Midbrain (tissue), 1 donor: ENCODE measurements at regions not wholly inside any gene's neighbourhood (a gene's known extent, or its start where the extent isn't known, plus 50 kb on each side); places are given as distances from the start of the nearest gene placed in this dataset.

Source experiments
- DNase-seq: peaks from one replicate; lab custom pipeline; 2025; lab: John Stamatoyannopoulos, UW

GRCh38 chr6:66940003-66940402, 1233.0 kb upstream of the EYS start:
- DNase-seq, result no peak

GRCh38 chr6:66937180-66937579, 1230.2 kb upstream of the EYS start:
- no peak for DNase-seq

GRCh38 chr6:66935612-66936011, 1228.6 kb upstream of the EYS start:
- DNase-seq, result no peak

GRCh38 chr6:66931787-66932186, 1224.8 kb upstream of the EYS start:
- DNase-seq, result no peak

GRCh38 chr6:66930559-66931290, 1223.7 kb upstream of the EYS start:
- no peak for DNase-seq

GRCh38 chr6:66926060-66926459, 1219.0 kb upstream of the EYS start:
- peak; percentile 2 for DNase-seq

- no peak for DNase-seq
Observed at GRCh38 chr6:66913657-66914056, 1206.6 kb upstream of the EYS start.

- no peak for DNase-seq
Observed at GRCh38 chr6:66902457-66902856, 1195.4 kb upstream of the EYS start.

GRCh38 chr6:66900133-66901083, 1193.4 kb upstream of the EYS start:
- no peak for DNase-seq

- no peak for DNase-seq
Observed at GRCh38 chr6:66897576-66897975, 1190.5 kb upstream of the EYS start.

- DNase-seq, result no peak
Observed at GRCh38 chr6:66896415-66896814, 1189.4 kb upstream of the EYS start.

GRCh38 chr6:66883453-66883852, 1176.4 kb upstream of the EYS start:
- DNase-seq, result no peak

- DNase-seq, result no peak
Observed at GRCh38 chr6:66866801-66867200, 1159.8 kb upstream of the EYS start.

GRCh38 chr6:66865771-66866170, 1158.7 kb upstream of the EYS start:
- no peak for DNase-seq

GRCh38 chr6:66861007-66861541, 1154.0 kb upstream of the EYS start:
- no peak for DNase-seq

GRCh38 chr6:66860328-66860727, 1153.3 kb upstream of the EYS start:
- no peak for DNase-seq

- DNase-seq, result no peak
Observed at GRCh38 chr6:66858196-66858595, 1151.2 kb upstream of the EYS start.

- DNase-seq, result no peak
Observed at GRCh38 chr6:66854014-66854413, 1147.0 kb upstream of the EYS start.

- no peak for DNase-seq
Observed at GRCh38 chr6:66851930-66852329, 1144.9 kb upstream of the EYS start.

- no peak for DNase-seq
Observed at GRCh38 chr6:66849843-66850242, 1142.8 kb upstream of the EYS start.

- no peak for DNase-seq
Observed at GRCh38 chr6:66848244-66848953, 1141.4 kb upstream of the EYS start.

GRCh38 chr6:66838764-66839163, 1131.7 kb upstream of the EYS start:
- no peak for DNase-seq
